Stimulated activated CD4-positive, alpha-beta T cell treated with anti-CD3 and anti-CD28 coated beads, Interleukin-1b, Interleukin-23, amount 100 ng/mL, for 4 hours (primary cell): ENCODE measurements at regions not wholly inside any gene's neighbourhood (a gene's known extent, or its start where the extent isn't known, plus 50 kb on each side); places are given as distances from the start of the nearest gene placed in this dataset.

ENCODE experiments used
- DNase-seq, 2 donors: peaks; one replicate each; pipeline ENCODE4 v3.0.0-alpha.2; 2020; ENCODE audit warnings: low read depth in 2 of 2

DNA sequence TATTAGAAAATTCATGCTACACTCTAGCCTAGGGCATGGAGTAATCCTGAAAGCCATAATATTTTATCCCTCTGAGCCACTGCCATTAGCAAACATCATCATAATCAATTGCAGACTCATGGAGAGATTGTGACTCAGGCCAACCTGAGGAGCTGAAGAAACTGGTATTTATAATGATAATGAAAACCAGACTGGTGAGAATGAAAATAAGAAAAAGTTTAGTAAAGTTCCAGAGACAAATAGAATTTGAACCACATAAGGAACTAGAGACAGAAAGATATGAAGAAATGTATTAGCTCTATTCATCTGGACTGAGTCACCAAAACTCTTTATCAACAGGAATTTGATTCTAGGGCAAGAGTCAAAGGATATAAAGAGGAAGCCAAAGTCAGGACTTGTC, 158.7 kb downstream of the DRD1 start:
- no peak for DNase-seq

DNA sequence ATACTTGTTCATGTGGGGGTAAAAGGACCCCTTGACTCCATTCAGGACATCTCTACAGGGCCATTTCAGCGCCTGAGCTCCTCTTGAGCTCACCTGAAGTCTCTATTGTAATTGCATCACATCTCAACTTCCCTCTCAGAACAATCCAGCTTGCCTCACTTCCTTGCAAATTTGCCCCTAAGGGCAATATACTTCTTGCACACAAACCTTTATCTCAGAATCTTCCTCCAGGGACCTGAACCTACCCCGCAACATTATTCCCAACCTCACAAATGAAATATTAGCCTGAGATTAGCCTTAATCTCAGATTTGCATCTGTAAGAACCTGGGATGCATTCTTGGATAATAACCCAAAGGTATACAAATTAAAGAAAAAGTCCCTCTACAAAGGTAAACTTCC, 159.2 kb downstream of the DRD1 start:
- DNase-seq: no peak

DNA sequence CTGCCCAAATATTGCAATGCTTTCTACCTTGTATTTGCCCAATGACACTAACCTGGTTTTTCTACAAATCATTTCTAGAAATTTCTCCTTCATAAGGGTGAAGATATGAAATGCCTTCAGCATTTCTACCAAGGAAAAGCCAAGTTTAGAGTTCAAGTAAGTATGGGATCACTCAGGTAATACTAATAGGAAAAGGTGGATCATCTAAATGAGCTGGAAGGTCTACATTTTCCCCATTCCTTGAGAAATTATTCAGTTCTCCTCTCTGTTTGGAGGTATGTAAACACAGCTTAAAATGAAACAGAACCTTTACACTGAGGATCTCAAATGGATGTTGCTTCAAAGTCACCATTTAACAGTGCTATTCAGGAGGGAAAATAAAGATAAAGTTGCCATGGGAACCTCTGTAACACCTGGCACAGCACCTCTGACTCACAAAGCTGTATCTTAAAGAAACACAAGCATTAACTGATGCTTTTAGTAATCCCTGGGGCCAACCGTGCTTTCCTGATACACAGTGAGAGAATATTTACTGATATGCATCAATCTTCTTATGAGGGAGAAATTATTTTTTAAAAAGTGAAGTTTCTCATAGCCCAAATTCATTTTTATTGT, 161.3 kb downstream of the DRD1 start:
- no peak for DNase-seq

DNA sequence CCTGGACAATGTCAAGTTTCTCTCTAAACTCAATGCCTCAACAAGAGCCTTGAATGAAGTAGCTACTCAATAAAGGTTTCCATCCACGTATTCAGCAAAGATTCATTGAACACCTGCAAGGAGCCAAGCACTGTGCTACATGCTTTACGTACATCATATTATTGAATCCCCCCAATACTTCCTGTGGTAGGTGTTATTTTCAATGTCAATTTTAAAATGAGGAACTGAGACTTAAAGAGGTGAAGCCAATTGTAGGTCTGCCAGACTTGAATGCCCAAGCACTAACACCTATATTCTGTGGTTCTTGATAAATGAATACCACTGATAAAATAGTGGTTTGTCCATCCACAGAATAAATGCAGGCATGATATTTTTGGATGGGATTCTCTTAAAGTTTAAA, 162.3 kb downstream of the DRD1 start:
- no peak for DNase-seq

DNA sequence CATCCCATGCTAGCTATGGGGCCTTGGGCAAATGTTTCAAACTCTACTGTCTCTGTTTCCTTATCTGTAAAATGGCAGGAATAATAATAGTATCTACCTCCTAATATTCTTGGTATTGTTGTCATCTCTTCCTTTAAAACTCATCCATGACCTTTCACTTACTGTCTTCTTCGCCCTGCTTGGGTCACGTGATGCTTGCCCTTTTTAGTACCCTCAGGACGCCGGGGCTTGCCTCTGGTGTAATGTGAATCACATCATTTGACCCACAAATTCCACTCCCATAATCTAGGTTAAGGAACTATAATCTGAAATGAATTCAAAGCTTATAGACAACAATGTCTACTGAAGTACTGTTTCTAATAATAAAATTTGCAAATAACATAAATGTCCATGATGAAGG, 162.7 kb downstream of the DRD1 start:
- no peak for DNase-seq

DNA sequence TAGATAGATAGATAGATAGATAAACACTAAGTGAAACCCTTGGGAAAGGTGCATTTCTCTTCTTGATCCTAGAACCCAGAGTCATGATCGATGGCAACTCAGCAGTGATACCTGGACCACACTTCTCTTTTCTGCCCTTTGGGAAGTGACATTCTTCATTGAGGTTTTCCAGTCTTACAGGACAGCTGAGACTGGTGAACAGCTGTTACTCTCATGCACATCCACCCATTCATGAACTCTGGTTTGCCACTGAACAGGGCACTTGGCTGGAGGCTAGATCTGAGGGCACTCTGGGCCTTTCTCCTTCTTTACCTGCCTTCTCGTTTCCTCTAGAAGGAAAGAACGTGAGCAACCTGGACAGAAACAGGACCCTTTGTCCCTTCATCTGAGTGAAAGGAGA, 164.5 kb downstream of the DRD1 start:
- no peak for DNase-seq

DNA sequence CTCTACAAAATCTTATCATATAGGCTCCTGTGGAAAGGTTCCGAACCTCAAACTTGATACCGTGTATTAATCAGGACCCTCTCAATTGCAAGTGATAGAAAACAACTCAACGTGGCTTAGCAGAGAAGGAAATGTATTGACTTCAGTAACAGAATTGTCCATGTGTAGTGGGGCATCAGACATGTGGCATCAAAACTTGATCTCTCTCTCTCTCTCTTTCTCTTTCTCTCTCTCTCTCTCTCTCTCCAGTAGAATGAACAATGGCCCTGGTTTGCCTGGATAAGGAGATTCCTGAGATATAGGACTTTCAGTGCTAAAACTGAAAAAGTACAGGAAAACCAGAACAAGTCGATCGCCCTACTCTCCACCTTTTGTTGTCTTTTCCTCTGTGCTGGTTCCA, 168.2 kb downstream of the DRD1 start:
- DNase-seq: no peak

DNA sequence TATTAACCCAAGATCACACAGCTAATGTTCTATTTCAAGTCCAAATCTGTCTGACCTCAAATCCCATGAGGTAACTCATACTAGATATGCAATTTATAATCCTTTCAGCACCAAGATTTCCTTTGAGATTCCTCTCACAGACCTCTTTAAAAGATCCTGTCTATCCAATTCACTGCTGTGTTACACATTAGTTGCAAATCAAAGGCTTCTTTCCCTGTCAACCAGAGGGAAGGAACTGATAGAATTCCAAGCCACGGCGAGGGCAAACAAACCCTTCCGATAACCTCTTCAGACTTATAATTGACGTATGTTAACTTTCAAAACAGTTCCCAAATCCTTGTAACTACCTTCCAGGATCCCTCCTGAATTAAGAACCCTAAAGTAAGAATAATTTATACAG, 168.9 kb downstream of the DRD1 start:
- no peak for DNase-seq

DNA sequence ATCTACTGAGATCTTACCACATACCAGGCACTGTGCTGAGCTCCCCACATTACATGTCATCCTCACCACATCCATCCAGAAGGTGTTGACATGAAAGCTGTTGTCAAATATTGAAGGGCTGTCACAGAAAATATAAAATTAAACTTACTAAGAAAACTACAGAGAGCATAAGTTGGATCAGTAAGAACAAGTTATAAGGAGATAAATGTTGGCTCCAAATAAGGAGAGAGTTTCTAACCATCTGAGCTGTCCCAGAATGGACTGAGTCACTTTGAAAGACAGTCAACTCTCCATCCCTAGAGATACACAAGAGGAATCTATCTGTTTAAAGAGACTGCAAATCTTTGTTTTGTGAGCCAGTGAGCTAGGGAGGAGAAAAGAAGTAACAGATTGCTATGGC, 169.8 kb downstream of the DRD1 start:
- DNase-seq: no peak

DNA sequence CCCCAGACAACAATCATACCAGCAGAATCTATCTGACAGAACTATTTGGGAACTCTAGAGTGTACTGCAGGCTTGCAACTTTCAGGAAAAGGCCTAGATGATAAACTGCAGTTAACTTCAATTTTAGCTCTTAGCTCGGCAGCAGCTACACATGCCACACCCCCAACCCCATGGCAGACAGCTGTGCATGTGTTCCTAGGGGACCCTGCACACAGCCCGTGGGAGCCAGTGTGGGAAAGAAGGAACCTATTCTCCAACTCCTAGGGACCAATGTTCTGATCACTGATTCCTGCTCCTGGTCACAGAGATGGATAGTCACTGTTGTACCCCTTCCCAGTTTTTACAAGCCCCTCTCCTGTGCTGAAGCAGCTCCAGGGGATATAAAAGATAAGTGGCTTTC, 179.6 kb downstream of the DRD1 start:
- DNase-seq: no peak

DNA sequence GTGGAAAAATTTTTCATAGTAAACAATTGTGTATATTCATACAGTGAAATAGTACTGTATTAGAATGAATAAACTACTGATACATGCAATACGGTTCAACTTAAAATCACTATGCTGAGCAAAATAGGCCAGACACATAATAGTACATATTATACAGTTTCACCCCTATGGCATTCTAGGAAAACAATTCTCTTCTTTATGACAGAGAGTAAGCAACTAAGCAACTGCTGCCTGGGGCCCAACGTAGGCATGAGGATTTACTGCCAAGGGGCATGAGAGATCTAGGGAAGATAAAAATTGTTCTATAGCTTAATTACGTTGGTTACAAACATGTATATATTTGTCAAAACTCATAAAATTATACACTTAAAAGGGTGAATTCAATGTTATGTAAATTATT, 180.2 kb downstream of the DRD1 start:
- DNase-seq: no peak

DNA sequence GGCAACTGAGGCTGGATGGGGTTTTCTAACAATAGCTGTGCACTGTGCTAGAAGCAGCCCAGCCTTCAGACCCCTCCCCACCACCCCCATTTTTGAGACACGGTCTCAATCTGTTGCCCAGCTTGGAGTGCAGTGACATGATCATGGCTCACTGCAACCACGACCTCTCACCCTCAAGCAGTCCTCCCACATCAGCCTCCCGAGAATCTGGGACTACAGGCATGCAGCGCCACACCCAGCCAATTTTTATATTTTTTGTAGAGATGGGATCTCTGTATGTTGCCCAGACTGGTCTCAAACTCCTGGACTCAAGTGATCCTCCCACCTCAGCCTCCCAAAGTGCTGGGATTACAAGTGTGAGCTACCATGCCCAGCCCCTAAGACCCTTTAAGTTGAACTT, 182.5 kb downstream of the DRD1 start:
- DNase-seq: no peak

DNA sequence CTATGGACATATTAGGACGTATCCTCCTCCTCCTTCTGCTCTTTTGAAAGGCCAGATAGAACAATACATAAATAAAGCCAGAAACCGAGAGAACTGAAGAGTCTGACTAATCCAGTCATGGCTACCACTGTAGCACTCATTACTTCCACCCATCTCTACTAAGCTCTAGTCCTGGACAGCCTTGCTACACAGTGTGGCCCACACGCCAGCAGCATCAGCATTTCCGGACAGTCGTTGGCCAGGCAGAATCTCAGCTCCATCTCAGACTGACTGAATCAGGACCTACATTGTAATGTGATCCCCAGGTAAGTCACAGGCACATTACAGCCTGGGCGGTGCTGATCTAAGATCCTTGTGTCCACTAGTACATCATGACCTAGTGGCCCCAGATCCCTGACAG, 182.9 kb downstream of the DRD1 start:
- DNase-seq: no peak

DNA sequence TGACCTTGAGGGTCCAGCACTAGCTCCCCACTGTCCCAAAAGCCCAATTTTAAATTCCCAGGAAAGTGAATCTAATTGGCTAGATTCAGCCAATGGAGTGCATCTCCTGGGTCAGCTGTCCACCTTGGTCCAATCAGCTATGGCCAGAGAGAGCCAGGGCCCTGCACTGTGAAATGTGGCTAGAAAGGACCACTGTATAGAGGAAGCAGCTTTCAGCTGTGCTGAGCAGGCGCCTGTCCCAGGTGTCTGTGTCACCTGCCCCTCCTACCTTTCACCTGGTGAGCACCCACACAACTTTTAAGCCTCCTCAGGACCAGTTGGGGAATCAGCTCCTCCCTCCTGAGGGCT, 186.2 kb downstream of the DRD1 start:
- no peak for DNase-seq

DNA sequence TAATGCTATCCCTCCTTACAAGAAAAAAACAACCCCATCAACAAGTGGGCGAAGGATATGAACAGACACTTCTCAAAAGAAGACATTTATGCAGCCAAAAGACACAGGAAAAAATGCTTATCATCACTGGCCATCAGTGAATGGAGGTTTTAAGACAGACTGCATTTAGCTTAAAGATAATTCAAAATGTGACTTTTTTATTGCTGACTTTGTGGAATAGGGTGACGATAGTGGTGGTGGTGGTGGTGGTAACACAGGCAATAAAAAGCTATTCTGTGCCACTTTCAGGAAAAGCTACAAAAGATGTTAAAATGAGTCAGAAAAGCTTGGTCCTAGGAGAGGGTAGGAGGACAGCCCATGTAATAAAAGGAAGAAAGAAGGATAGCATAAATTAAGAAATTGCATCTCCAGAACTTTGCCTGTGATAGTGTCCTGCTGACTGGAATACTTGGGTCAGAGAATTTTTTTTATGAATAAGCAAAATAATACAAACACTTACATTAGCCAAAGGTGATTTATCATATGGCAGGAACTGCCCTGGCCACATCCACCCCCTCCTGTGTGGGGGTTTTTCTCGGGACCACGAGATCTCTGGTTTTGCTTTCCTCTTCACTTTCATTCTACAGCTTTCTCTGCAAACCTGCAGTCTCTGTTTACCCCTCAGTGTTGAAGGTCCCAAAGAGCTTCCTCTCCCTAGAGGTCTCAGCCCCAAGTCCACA, 186.7 kb downstream of the DRD1 start:
- DNase-seq: no peak

DNA sequence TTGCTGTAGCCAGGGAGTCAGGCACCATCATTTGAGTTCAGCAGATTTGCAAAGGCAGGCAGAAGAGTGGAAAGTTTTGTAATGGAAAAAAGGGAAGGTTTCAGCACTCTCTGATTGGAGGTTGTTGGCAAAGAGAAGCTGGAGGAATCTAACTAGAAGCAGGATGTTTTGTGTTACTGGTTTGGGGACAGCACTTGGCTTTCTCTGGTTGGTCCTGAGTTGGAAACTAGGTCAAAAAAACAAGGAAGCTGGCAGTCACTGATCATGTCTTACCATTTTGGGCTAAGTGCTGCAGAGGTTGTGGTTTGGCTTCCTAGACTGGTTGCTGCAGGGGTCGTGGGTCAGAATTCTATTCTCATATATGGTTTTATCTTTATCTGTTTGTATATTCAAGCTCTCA, 189.8 kb downstream of the DRD1 start:
- no peak for DNase-seq

DNA sequence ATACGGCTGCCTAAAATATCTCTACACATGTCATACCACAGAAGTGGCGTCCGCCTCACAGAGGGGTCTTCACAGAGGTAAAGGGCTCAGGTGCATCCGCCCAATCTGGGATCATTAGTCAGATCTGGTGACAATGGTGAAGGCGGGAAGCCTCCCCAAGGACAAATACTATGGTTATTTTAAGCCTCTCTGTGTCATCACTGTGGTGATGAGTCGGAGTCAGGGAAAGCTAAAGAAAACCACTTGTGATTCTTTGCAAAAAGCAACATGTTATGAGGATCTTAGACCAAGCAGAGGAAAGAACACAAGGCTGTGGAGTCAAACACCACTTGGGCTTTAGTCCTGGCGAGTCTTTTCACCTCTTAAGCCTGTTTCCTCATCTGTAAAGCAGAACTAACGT, 190.4 kb downstream of the DRD1 start:
- no peak for DNase-seq

DNA sequence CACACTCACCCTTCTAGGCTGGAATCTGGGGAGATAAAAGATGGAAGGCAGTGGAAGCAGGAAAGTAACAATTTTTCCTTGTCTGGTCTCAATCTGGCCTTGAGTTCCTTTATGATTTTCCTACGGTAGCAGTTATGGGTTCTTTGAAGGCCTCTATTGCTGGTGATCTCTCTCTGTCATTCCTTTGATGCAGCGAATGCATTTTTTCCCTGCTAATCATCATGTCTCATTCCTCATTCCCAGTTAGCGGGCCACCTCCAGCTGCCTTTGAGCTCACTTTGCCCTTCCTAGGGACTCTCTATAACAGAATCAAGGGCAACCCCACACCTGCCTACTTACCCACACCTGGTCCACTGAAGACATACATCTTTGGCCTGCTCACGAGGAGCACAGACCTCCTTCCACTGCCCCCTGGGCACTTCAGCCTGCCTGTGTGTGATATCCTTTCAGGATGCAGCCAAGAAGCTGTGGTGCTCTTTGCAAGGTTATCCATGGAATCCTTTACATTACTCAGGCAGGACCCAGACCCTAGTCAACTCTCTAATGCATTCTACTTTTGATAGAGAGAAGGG, 191.7 kb downstream of the DRD1 start:
- DNase-seq: no peak

DNA sequence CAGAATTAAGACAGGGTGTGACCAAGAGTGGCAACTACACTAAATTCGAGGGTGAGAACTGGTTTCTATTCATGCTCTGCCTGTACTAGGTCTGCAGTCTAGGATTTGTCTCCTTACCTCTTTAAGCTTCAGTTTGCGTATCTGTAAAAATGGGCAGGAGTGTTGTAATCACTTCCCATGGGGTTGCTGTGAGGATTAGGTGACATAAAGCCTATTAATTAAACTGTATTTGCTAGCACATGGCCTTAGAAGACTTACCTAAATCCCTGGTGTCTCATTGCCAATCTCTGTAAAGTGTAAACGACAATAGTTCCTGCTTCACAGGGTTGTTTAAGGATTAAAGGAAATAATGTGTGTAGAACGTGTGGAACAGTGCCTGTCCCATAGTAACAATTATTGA, 193.6 kb downstream of the DRD1 start:
- no peak for DNase-seq

DNA sequence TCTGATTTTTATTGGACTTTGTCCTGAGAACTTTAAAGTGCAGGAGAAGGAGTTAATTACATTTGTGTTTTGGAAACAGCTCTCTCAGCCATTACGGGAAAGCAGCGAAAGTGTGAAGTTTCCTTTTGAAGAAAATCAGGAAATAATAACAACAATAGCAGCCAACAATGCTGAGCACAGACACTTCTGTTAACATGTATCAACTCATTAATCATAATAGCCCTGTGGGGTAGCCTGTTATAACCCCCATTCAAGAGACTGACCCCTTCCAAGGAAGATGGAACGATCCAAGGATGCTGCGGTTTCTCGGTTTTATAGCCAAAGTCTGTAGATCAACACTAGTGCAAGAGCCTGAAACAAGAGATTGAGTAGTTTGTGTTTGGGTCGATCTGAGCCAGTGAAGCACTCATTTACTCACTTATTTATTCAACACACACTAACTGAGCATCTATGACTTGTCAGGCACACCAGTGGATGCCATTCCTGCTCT, 195.5 kb downstream of the DRD1 start:
- DNase-seq: no peak

DNA sequence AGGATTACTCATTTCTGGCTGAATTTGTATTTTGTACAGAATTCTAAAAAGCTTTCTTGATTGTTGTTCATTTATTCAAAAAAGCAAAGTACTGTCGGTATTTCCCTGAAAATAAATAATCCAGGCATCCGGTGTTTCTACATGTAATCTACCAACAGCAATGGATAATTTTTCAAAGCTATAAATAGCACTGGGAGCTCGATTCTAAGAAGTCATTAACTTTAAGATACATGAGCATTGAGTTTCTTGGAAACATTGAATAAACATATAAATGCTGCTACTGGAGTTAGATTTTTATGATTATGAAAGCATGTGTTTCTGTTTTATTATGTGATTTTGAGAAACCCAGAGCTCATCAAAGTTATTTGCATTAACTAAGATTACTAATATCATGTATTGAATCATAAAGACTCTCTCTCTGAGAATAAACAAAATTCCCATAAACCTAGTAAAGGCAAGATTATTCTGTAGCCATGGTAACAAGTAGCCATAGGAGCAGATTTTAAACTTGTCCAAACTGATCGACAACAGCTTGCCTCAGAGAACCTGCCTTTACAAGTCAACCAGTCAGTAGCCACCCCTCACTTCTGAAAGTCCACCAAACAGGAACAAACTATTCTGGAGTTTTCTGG, 197.0 kb downstream of the DRD1 start:
- DNase-seq: no peak

DNA sequence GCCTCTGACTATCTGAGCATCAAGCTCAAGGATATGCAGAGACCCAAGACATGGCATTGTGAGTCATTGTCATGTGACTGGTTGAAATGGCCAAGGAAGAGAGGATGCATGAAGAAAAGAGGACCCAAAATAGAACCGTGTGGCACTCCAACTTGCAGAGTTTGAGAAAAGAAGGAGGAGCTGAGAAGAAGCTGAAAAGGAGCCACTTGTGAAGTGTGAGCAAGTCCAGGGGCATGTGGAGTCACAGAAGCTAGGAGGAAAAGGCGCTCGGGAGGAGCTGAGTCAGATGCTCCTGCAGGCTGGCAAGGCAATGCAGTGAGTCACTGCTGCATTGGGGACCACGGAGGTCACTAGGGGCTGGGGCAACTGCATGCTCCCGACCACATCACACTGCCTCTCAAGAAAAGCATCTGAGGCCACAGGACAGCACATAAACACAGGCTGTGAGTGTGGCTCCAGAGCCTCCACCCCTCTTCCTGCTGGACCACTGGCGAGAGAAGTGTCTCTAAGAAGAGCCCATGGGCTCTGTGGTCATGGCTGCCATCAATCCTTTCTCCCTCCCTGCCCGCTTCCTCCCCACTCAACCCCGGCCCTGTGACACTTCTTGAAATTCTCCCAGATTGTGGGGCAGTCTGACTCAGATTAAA, 197.6 kb downstream of the DRD1 start:
- DNase-seq: no peak

DNA sequence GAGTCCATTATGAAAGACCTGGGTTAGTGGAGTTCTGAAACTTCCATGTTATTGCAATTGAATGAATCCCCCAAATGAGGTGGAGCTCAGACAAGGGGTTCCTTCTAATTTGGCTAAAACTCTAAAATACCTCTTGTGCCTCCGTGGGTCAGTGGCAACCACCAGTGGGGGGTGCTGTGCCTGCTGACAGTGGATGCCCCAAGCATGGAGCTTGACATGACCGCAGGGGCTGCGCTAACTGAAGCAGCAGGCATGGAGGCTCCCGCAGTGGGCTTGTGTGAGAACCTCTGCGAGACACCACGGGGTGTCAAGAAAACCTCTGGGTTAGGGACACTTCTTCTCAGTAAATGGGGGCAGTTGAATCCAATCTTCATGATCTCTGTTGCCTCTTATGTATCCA, 200.5 kb downstream of the DRD1 start:
- no peak for DNase-seq
